ENCODE measurements at regions not wholly inside any gene's neighbourhood (a gene's known extent, or its start where the extent isn't known, plus 50 kb on each side); places are given as distances from the start of the nearest gene placed in this dataset.
"Not testable (repeated sequence)": the region's sequence is repeated elsewhere in the genome, so short reads cannot be mapped to it uniquely, and the experiment has no call there.

GRCh38 chrX:114061226-114061625 lies 522.7 kb upstream of the HTR2C start:
- Histone ChIP-seq H3K9me3 (no peaks in the 10 kb centered on the region), H3K27me3 (no peaks in the 10 kb centered on the region), H3K4me3 (no peak overlapping the region), H3K27ac (no peak overlapping the region), H3K36me3 (no peaks in the 10 kb centered on the region), H3K4me1 (no peaks in the 10 kb centered on the region)
- TF ChIP-seq CTCF (IDR thresholded peaks at IDR 0.05) (no peak), EP300 (IDR thresholded peaks at IDR 0.05) (no peak), POLR2A (IDR thresholded peaks at IDR 0.05) (no peak), POLR2AphosphoS5 (IDR thresholded peaks at IDR 0.05) (no peak)
- no peak for ATAC-seq

- Histone ChIP-seq H3K36me3 (no peaks in the 10 kb centered on the region), H3K27ac (no peak overlapping the region), H3K9me3 (no peaks in the 10 kb centered on the region), H3K4me3 (no peak overlapping the region), H3K4me1 (no peaks in the 10 kb centered on the region), H3K27me3 (no peaks in the 10 kb centered on the region)
- TF ChIP-seq CTCF (IDR thresholded peaks at IDR 0.05) (no peak), POLR2AphosphoS5 (IDR thresholded peaks at IDR 0.05) (no peak), EP300 (IDR thresholded peaks at IDR 0.05) (no peak), POLR2A (IDR thresholded peaks at IDR 0.05) (no peak)
- WGBS, 2 donors (ENCODE audit: low coverage in 1 of 2) = 80 to 82% methylated on average over 6 to 14 of the region's 15 CpGs
- no peak for ATAC-seq
Measured at GRCh38 chrX:114058988-114059418, 524.9 kb upstream of the HTR2C start.

- not testable (repeated sequence) for H3K4me1 ChIP-seq, H3K27me3 ChIP-seq, ATAC-seq, H3K36me3 ChIP-seq, H3K9me3 ChIP-seq, H3K4me3 ChIP-seq, H3K27ac ChIP-seq
- 94 to 100% methylated on average over 1 to 3 of the region's 11 CpGs for WGBS, 2 donors (ENCODE audit: low coverage in 1 of 2)
Measured at GRCh38 chrX:114057422-114057821, 526.5 kb upstream of the HTR2C start.

- Histone ChIP-seq H3K4me3 (no peak overlapping the region), H3K27me3 (no peaks in the 10 kb centered on the region), H3K9me3 (no peaks in the 10 kb centered on the region), H3K4me1 (no peaks in the 10 kb centered on the region), H3K27ac (no peak overlapping the region), H3K36me3 (no peaks in the 10 kb centered on the region)
- 67 to 71% methylated on average over 2 to 4 of the region's 4 CpGs for WGBS, 2 donors (ENCODE audit: low coverage in 1 of 2)
- no peak for ATAC-seq
- no peak for TF ChIP-seq EP300 (IDR thresholded peaks at IDR 0.05)
- no peak for TF ChIP-seq POLR2AphosphoS5 (IDR thresholded peaks at IDR 0.05)
- no peak for TF ChIP-seq CTCF (IDR thresholded peaks at IDR 0.05)
- no peak for TF ChIP-seq POLR2A (IDR thresholded peaks at IDR 0.05)
Measured at GRCh38 chrX:114051667-114052315, 532.1 kb upstream of the HTR2C start.

GRCh38 chrX:114050075-114050796 lies 533.6 kb upstream of the HTR2C start:
- 89% methylated on average over 6 of the region's 7 CpGs for WGBS, 2 donors (ENCODE audit: low coverage in 1 of 2)
- TF ChIP-seq POLR2AphosphoS5 (IDR thresholded peaks at IDR 0.05) (no peak), POLR2A (IDR thresholded peaks at IDR 0.05) (no peak), CTCF (IDR thresholded peaks at IDR 0.05) (no peak), EP300 (IDR thresholded peaks at IDR 0.05) (no peak)
- no peak for ATAC-seq

More at GRCh38 chrX:114050075-114050796, 533.6 kb upstream of the HTR2C start:
- Histone ChIP-seq H3K36me3 (no peaks in the 10 kb centered on the region), H3K4me3 (no peak overlapping the region), H3K4me1 (no peaks in the 10 kb centered on the region), H3K27ac (no peak overlapping the region), H3K9me3 (no peaks in the 10 kb centered on the region), H3K27me3 (no peaks in the 10 kb centered on the region)

Data from gastroesophageal sphincter (tissue), 4 donors.